HUES64 (cell line): ENCODE measurements at regions not wholly inside any gene's neighbourhood (a gene's known extent, or its start where the extent isn't known, plus 50 kb on each side); places are given as distances from the start of the nearest gene placed in this dataset.

Experiments used
- H3K27ac ChIP-seq: 2 replicates; pipeline ENCODE4 v1.7.0; 2013; ENCODE audit warnings: low read depth, low read length, inconsistent platforms
- H3K27me3 ChIP-seq: 2 replicates; pipeline ENCODE4 v1.6.1; 2013; ENCODE audit warnings: mild to moderate bottlenecking, low read length; ENCODE audit not compliant: insufficient read depth
- H3K36me3 ChIP-seq: 2 replicates; pipeline ENCODE4 v1.6.1; 2013; ENCODE audit warnings: mild to moderate bottlenecking, low read length; ENCODE audit not compliant: insufficient read depth
- H3K4me1 ChIP-seq: 2 replicates; pipeline ENCODE4 v1.6.1; 2013; ENCODE audit warnings: mild to moderate bottlenecking, low read length, moderate library complexity; ENCODE audit not compliant: insufficient read depth
- H3K4me3 ChIP-seq: 2 replicates; pipeline ENCODE4 v1.5.1; 2013; ENCODE audit warnings: mild to moderate bottlenecking, low read length, moderate library complexity
- H3K9ac ChIP-seq: 2 replicates; pipeline ENCODE4 v1.6.1; 2013; ENCODE audit warnings: mild to moderate bottlenecking, low read depth, low read length
- H3K9me3 ChIP-seq: 2 replicates; pipeline ENCODE4 v1.6.1; 2013; ENCODE audit warnings: low read depth, low read length; ENCODE audit not compliant: insufficient read depth
- WGBS: fragments of 150-250, 120-280 bp; methylation state at CpG from one replicate; pipeline ENCODE4 v1.1.7; 2013; ENCODE audit warnings: missing lambda C conversion rate; 5-methylcytosine and 5-hydroxymethylcytosine counted together

DNA sequence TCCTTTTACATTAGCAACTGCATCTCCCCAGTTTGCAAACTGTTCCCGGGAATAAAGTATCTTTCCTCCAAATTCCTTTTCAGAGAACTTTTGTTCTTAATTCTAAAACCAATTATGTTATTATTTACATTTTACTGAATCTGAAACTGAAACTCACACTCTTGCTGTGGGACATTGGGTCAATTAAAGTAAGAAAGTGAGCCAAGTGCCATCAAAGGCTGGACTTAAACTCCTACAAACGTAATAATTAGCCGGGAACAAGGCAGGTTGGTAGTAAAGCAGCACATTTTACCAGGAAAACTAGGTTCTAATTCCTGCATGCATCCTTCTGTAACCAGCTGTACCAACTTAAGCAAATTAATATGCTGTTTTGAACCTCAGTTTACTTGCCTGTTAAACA, 328.2 kb upstream of the ZNF462 start:
- H3K4me3 ChIP-seq: no peak overlapping the region
- H3K9ac ChIP-seq: no peak overlapping the region
- H3K36me3 ChIP-seq: no peaks in the 10 kb centered on the region
- no peaks in the 10 kb centered on the region for H3K9me3 ChIP-seq
- 97% methylated on average over 3 of the region's 3 CpGs for WGBS
- no peak overlapping the region for H3K27ac ChIP-seq
- H3K27me3 ChIP-seq: no peaks in the 10 kb centered on the region
- no peaks in the 10 kb centered on the region for H3K4me1 ChIP-seq

GRCh38 chr9:106535439-106535838, 327.5 kb upstream of the ZNF462 start:
- Histone ChIP-seq H3K27me3 (no peaks in the 10 kb centered on the region), H3K36me3 (no peaks in the 10 kb centered on the region), H3K27ac (no peak overlapping the region), H3K9ac (no peak overlapping the region), H3K4me3 (no peak overlapping the region), H3K4me1 (no peaks in the 10 kb centered on the region), H3K9me3 (no peaks in the 10 kb centered on the region)
- 58% methylated on average over 1 of the region's 1 CpG for WGBS

DNA sequence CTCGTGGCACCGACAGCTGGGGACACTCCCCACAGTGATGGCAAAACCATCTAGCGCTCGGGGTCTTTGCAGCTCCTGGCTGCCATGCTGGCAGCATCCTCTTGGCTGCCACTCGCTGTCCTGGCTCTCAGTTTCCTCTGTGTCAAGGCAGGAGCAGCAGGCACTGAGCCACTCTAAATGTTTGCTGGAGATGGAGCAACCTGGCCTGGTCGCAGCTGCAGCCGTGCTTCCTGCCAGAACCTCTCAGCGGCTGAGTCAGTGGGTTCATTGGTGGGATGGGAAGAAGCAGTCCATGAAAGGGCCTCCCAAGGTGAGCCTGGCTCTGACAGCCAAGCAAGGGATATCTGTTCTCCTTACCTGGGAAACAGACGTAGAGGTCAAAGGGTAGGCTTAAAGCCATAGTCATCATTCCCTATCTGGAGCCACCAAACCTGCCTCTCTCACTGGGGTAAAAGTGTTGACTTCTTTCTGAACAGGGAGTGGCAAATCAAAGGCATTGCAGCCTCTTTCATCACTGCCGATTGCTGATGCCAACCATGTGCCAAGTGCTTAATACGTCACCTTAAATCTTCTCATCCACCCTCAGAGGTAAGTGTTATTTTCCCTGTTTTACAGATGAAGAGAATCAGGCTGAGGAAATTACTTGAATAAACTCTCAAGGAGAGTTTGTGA, 304.8 kb upstream of the ZNF462 start:
- Histone ChIP-seq H3K27me3 (no peaks in the 10 kb centered on the region), H3K4me3 (no peak overlapping the region), H3K27ac (no peak overlapping the region), H3K9me3 (peaks cover 9% of the 10 kb centered on the region), H3K4me1 (no peaks in the 10 kb centered on the region), H3K36me3 (no peaks in the 10 kb centered on the region), H3K9ac (no peak overlapping the region)
- 92% methylated on average over 11 of the region's 11 CpGs for WGBS

DNA sequence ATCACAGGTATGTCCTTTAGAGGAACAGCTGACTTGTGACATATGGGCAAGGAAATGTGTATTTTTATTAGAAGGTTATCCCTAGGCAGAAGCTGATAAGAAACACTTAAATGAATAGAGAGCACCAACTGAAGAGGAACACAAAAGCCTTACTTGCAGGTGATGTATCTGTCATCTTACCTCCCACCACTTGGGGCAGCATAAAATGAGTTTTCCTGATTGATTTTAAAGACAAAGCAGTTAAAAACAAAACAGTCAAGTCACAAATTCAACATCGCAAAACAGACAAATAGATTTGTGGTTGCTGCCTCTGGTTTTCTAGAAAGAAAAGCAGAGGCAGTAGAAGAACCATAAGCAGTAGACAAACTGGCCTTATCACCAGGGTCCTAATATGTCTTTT, 302.4 kb upstream of the ZNF462 start:
- 88% methylated on average over 1 of the region's 1 CpG for WGBS
- Histone ChIP-seq H3K4me3 (no peak overlapping the region), H3K27ac (no peak overlapping the region), H3K9ac (no peak overlapping the region), H3K4me1 (no peaks in the 10 kb centered on the region), H3K9me3 (no peaks in the 10 kb centered on the region), H3K36me3 (no peaks in the 10 kb centered on the region), H3K27me3 (no peaks in the 10 kb centered on the region)

DNA sequence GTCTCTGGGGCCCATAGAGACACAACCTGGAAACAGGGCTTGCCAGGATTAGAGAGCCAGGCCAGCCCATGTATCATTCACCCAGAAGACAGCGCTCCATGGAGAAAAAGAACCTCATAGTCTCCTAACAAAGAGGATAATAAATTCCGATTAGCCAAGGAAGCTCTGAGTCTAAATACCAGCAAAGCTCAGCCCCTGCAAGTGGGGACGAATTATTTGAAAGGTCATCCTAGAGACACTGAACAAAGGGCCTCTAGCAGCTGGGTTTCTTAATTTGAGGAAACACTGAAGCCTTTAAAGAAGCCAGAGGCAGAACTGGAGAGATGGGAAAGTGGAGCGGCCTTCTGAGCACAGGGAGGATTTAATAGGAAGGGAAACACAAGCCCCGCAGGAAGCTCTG, 287.1 kb upstream of the ZNF462 start:
- Histone ChIP-seq H3K9me3 (no peaks in the 10 kb centered on the region), H3K9ac (no peak overlapping the region), H3K4me3 (no peak overlapping the region), H3K36me3 (no peaks in the 10 kb centered on the region), H3K27me3 (no peaks in the 10 kb centered on the region), H3K27ac (no peak overlapping the region; the same call in 1 of the 2 replicates), H3K4me1 (no peaks in the 10 kb centered on the region)
- 89% methylated on average over 5 of the region's 5 CpGs for WGBS

- Histone ChIP-seq H3K27ac (peak overlapping the region; percentile 2; the same call in 1 of the 2 replicates), H3K36me3 (no peaks in the 10 kb centered on the region), H3K9ac (no peak overlapping the region), H3K9me3 (no peaks in the 10 kb centered on the region), H3K4me3 (no peak overlapping the region), H3K27me3 (no peaks in the 10 kb centered on the region), H3K4me1 (no peaks in the 10 kb centered on the region)
- WGBS: 88% methylated on average over 7 of the region's 7 CpGs
These were observed 286.7 kb upstream of the ZNF462 start for GRCh38 chr9:106576232-106576760.

DNA sequence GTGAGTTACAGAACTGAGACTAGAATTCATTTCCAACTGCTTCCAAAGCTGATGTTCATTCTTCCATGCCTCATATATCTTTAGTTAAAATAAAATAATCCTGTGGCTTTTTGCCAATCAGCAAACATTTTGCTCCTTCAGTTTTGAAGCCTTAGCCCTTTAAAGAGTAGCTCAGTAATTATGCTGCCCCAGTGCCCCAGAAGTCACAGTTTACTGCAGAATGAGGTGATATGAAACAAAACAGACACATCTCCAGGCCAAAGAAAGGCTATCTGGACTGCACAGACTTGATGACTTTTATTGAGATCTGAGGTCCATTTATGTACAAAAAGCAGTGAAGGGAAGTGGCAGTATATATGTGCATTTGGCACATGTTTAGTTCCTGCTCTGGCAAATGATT, 285.8 kb upstream of the ZNF462 start:
- H3K36me3 ChIP-seq: no peaks in the 10 kb centered on the region
- H3K9me3 ChIP-seq: no peaks in the 10 kb centered on the region
- no peaks in the 10 kb centered on the region for H3K4me1 ChIP-seq
- H3K9ac ChIP-seq: no peak overlapping the region
- H3K4me3 ChIP-seq: no peak overlapping the region
- H3K27ac ChIP-seq: no peak overlapping the region
- no peaks in the 10 kb centered on the region for H3K27me3 ChIP-seq

- H3K27ac ChIP-seq: no peak overlapping the region
- H3K9ac ChIP-seq: no peak overlapping the region
- WGBS: 91% methylated on average over 1 of the region's 1 CpG
- H3K27me3 ChIP-seq: no peaks in the 10 kb centered on the region
- no peaks in the 10 kb centered on the region for H3K9me3 ChIP-seq
- H3K4me3 ChIP-seq: no peak overlapping the region
- no peaks in the 10 kb centered on the region for H3K36me3 ChIP-seq
- H3K4me1 ChIP-seq: peaks cover 9% of the 10 kb centered on the region; the same call in 1 of the 2 replicates
These were observed 282.4 kb upstream of the ZNF462 start for GRCh38 chr9:106580546-106580945.

DNA sequence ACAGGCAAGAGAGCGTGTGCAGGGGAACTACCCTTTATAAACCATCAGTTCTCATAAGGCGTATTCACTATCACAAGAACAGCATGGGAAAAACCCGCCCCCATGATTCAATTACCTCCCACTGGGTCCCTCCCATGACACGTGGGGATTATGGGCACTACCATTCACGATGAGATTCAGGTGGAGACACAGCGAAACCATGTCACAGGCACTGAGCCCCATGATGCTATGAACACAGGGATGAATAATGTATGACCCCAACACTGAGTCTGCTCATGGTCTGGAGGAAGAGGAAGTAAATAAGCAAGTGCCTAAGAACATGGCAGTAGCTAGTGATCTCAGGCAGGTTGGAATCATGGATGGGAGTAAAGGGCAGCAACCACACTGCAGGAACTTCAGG, 281.0 kb upstream of the ZNF462 start:
- Histone ChIP-seq H3K4me3 (no peak overlapping the region), H3K4me1 (peaks cover 10% of the 10 kb centered on the region; the same call in 1 of the 2 replicates), H3K27me3 (no peaks in the 10 kb centered on the region), H3K27ac (no peak overlapping the region), H3K9ac (no peak overlapping the region), H3K9me3 (no peaks in the 10 kb centered on the region), H3K36me3 (no peaks in the 10 kb centered on the region)
- WGBS: 89% methylated on average over 6 of the region's 6 CpGs

DNA sequence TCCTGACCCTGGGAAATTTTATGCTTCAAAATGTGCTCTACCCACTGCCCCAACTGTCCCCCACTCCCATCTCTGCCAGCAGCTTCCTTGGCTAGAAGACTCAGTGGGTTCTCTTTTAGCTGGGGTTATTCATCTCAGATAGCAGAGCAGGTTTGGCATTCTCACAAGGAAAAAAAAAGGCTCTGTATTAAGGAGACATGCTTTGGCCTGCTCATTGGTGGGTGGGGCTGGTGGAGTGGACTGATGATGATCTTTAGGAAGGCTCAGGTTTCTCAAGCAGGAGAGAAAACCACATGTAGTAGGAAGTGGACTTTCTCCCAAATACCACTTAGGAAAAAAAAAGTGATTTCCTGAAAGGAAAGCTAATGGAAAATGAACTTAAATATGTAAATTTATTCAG, 279.2 kb upstream of the ZNF462 start:
- Histone ChIP-seq H3K27me3 (no peaks in the 10 kb centered on the region), H3K4me1 (peaks cover 25% of the 10 kb centered on the region; the same call in 1 of the 2 replicates), H3K4me3 (no peak overlapping the region), H3K27ac (no peak overlapping the region), H3K9me3 (no peaks in the 10 kb centered on the region), H3K36me3 (no peaks in the 10 kb centered on the region), H3K9ac (no peak overlapping the region)

GRCh38 chr9:106587042-106587441, 275.9 kb upstream of the ZNF462 start:
- Histone ChIP-seq H3K4me3 (no peak overlapping the region), H3K36me3 (no peaks in the 10 kb centered on the region), H3K27me3 (no peaks in the 10 kb centered on the region), H3K9me3 (no peaks in the 10 kb centered on the region), H3K4me1 (peaks cover 31% of the 10 kb centered on the region; the same call in 1 of the 2 replicates), H3K27ac (no peak overlapping the region; the same call in 1 of the 2 replicates), H3K9ac (no peak overlapping the region)
- 83% methylated on average over 2 of the region's 2 CpGs for WGBS

GRCh38 chr9:106588626-106589025, 274.3 kb upstream of the ZNF462 start:
- Histone ChIP-seq H3K27me3 (no peaks in the 10 kb centered on the region), H3K9me3 (no peaks in the 10 kb centered on the region), H3K27ac (no peak overlapping the region), H3K9ac (no peak overlapping the region), H3K4me1 (peaks cover 24% of the 10 kb centered on the region; the same call in 1 of the 2 replicates), H3K36me3 (no peaks in the 10 kb centered on the region), H3K4me3 (no peak overlapping the region)
- 35% methylated on average over 5 of the region's 5 CpGs for WGBS
